SU-DHL-6 (cell line): ENCODE measurements at regions not wholly inside any gene's neighbourhood (a gene's known extent, or its start where the extent isn't known, plus 50 kb on each side); places are given as distances from the start of the nearest gene placed in this dataset.

Experiments used
- CTCF ChIP-seq: fragments of 200-600 bp; sonication (generic); IDR thresholded peaks from one replicate; pipeline ENCODE4 v1.5.1; 2017; ENCODE audit warnings: antibody characterized with exemption, mild to moderate bottlenecking, low read length, moderate library complexity; ENCODE audit not compliant: insufficient read depth, poor library complexity, severe bottlenecking
- EZH2phosphoT487 ChIP-seq: fragments of 200-600 bp; sonication (generic), shearing (Covaris generic); conservative IDR thresholded peaks from 2 replicates; pipeline ENCODE4 v1.6.1; 2018; ENCODE audit warnings: mild to moderate bottlenecking, antibody characterized with exemption, low read length, moderate library complexity, mixed read lengths

GRCh38 chrX:97907791-97908190 lies 1024.1 kb downstream of the RPA4 start:
- no peak for TF ChIP-seq CTCF
- no peak for TF ChIP-seq EZH2phosphoT487
